ENCODE measurements at regions not wholly inside any gene's neighbourhood (a gene's known extent, or its start where the extent isn't known, plus 50 kb on each side); places are given as distances from the start of the nearest gene placed in this dataset.

GRCh38 chrX:4028151-4028550 is 314.7 kb upstream of the PRKX start:
- TF ChIP-seq CTCF (IDR thresholded peaks at IDR 0.05) (no peak), RAD21 (conservative IDR thresholded peaks at IDR 0.05 in 1 of 2, IDR thresholded peaks at IDR 0.05 in 1 of 2) (no peak), TFCP2L1 (CRISPR knock-in tag; IDR thresholded peaks at IDR 0.05) (no peak), RFX5 (IDR thresholded peaks at IDR 0.05) (no peak), PBX3 (IDR thresholded peaks at IDR 0.05) (no peak)

Measured in A549 (cell line).